Natural killer cell treated with Interleukin-12 subunit alpha and Interleukin-12 subunit beta and Interleukin-15 and Interleukin-18, amount 100 ng/mL, for 72 hours (primary cell): ENCODE measurements at regions not wholly inside any gene's neighbourhood (a gene's known extent, or its start where the extent isn't known, plus 50 kb on each side); places are given as distances from the start of the nearest gene placed in this dataset.
"Not testable (repeated sequence)": the region's sequence is repeated elsewhere in the genome, so short reads cannot be mapped to it uniquely, and the experiment has no call there.

ENCODE experiments used
- ATAC-seq, 2 donors: fragments of 150-1000 bp; cut with Tn5 transposase in 1 of 2; sonication (Bioruptor Pico), chemical (Tn5 transposase) in 1 of 2; 2 replicates each; pipeline ENCODE4 v1.10.0; 2021
- DNase-seq: peaks from one replicate; pipeline ENCODE4 v3.0.0; 2022; ENCODE audit warnings: low spot score
- H3K27ac Mint-ChIP-seq, 2 donors: 1 replicate in 1 of 2; 2 replicates in 1 of 2; pipeline ENCODE4 v1.8.0; 2022; ENCODE audit warnings: mixed read lengths in 2 of 2, mild to moderate bottlenecking in 1 of 2, moderate library complexity in 1 of 2
- H3K27me3 Mint-ChIP-seq, 2 donors: 1 replicate in 1 of 2; 2 replicates in 1 of 2; pipeline ENCODE4 v1.8.0; 2022; ENCODE audit warnings: mixed read lengths in 2 of 2
- H3K36me3 Mint-ChIP-seq: one replicate; pipeline ENCODE4 v1.8.0; 2022; ENCODE audit warnings: mixed read lengths
- H3K4me1 Mint-ChIP-seq, 2 donors: 1 replicate in 1 of 2; 2 replicates in 1 of 2; pipeline ENCODE4 v1.8.0; 2022; ENCODE audit warnings: low read depth in 2 of 2, mixed read lengths in 2 of 2, mild to moderate bottlenecking in 1 of 2
- H3K4me3 Mint-ChIP-seq: one replicate; pipeline ENCODE4 v1.8.0; 2022; ENCODE audit warnings: mixed read lengths
- H3K9me3 Mint-ChIP-seq: 2 replicates; pipeline ENCODE4 v1.8.0; 2022; ENCODE audit warnings: mixed read lengths

- no peak overlapping the region for H3K27ac Mint-ChIP-seq
- H3K9me3 Mint-ChIP-seq, result peaks cover 15% of the 10 kb centered on the region
- H3K4me3 Mint-ChIP-seq, result no peak overlapping the region
- no peaks in the 10 kb centered on the region for H3K36me3 Mint-ChIP-seq
- no peaks in the 10 kb centered on the region for H3K27me3 Mint-ChIP-seq
- no peaks in the 10 kb centered on the region for H3K4me1 Mint-ChIP-seq
- ATAC-seq (no peak), DNase-seq (no peak)
Measured at GRCh38 chr4:97013711-97014110, 1129.6 kb downstream of the STPG2 start.

GRCh38 chr4:97015301-97015700 is 1128.0 kb downstream of the STPG2 start:
- Mint-ChIP-seq H3K4me1 (no peaks in the 10 kb centered on the region), H3K36me3 (no peaks in the 10 kb centered on the region), H3K4me3 (no peak overlapping the region), H3K9me3 (peaks cover 17% of the 10 kb centered on the region), H3K27me3 (no peaks in the 10 kb centered on the region), H3K27ac (no peak overlapping the region)
- DNase-seq (no peak), ATAC-seq (no peak)

- no peak for DNase-seq
- H3K4me1 Mint-ChIP-seq, result no peaks in the 10 kb centered on the region
- H3K27me3 Mint-ChIP-seq, result no peaks in the 10 kb centered on the region
- no peak overlapping the region for H3K4me3 Mint-ChIP-seq
- H3K36me3 Mint-ChIP-seq, result no peaks in the 10 kb centered on the region
- no peak for ATAC-seq
- peaks cover 19% of the 10 kb centered on the region for H3K9me3 Mint-ChIP-seq
- H3K27ac Mint-ChIP-seq, result no peak overlapping the region
Measured at GRCh38 chr4:97016186-97016907, 1126.9 kb downstream of the STPG2 start.

GRCh38 chr4:97027728-97028410 is 1115.4 kb downstream of the STPG2 start:
- Mint-ChIP-seq H3K9me3 (peaks cover 16% of the 10 kb centered on the region), H3K27ac (no peak overlapping the region), H3K36me3 (no peaks in the 10 kb centered on the region), H3K27me3 (no peaks in the 10 kb centered on the region), H3K4me1 (no peaks in the 10 kb centered on the region), H3K4me3 (no peak overlapping the region)
- no peak for DNase-seq
- no peak for ATAC-seq

GRCh38 chr4:97028785-97029184 is 1114.5 kb downstream of the STPG2 start:
- H3K4me3 Mint-ChIP-seq, result no peak overlapping the region
- H3K27ac Mint-ChIP-seq, result no peak overlapping the region
- no peaks in the 10 kb centered on the region for H3K4me1 Mint-ChIP-seq
- H3K36me3 Mint-ChIP-seq, result no peaks in the 10 kb centered on the region
- no peaks in the 10 kb centered on the region for H3K27me3 Mint-ChIP-seq
- peaks cover 9% of the 10 kb centered on the region for H3K9me3 Mint-ChIP-seq
- no peak for ATAC-seq
- no peak for DNase-seq

GRCh38 chr4:97037411-97038145 is 1105.7 kb downstream of the STPG2 start:
- H3K4me1 Mint-ChIP-seq, H3K36me3 Mint-ChIP-seq, H3K27me3 Mint-ChIP-seq, ATAC-seq, H3K9me3 Mint-ChIP-seq, H3K4me3 Mint-ChIP-seq, H3K27ac Mint-ChIP-seq, DNase-seq: not testable (repeated sequence)

GRCh38 chr4:97038146-97038516 is 1105.1 kb downstream of the STPG2 start:
- Mint-ChIP-seq H3K9me3 (peaks cover 3% of the 10 kb centered on the region), H3K27ac (no peak overlapping the region), H3K27me3 (no peaks in the 10 kb centered on the region), H3K36me3 (no peaks in the 10 kb centered on the region), H3K4me3 (no peak overlapping the region), H3K4me1 (no peaks in the 10 kb centered on the region)
- ATAC-seq (no peak), DNase-seq (no peak)

- H3K4me1 Mint-ChIP-seq, result no peaks in the 10 kb centered on the region
- H3K27me3 Mint-ChIP-seq, result no peaks in the 10 kb centered on the region
- no peak for ATAC-seq
Measured at GRCh38 chr4:97072666-97073065, 1070.6 kb downstream of the STPG2 start.

GRCh38 chr4:97073194-97073593 is 1070.1 kb downstream of the STPG2 start:
- Mint-ChIP-seq H3K9me3 (peaks cover 5% of the 10 kb centered on the region), H3K4me1 (no peaks in the 10 kb centered on the region), H3K36me3 (no peaks in the 10 kb centered on the region), H3K27ac (no peak overlapping the region), H3K4me3 (no peak overlapping the region), H3K27me3 (no peaks in the 10 kb centered on the region)
- ATAC-seq (no peak), DNase-seq (no peak)

More at GRCh38 chr4:97072666-97073065, 1070.6 kb downstream of the STPG2 start:
- Mint-ChIP-seq H3K4me3 (no peak overlapping the region), H3K36me3 (no peaks in the 10 kb centered on the region), H3K9me3 (peaks cover 5% of the 10 kb centered on the region), H3K27ac (no peak overlapping the region)
- DNase-seq, result no peak

- DNase-seq (no peak), ATAC-seq (no peak)
- H3K36me3 Mint-ChIP-seq, result no peaks in the 10 kb centered on the region
- H3K4me3 Mint-ChIP-seq, result no peak overlapping the region
- H3K27me3 Mint-ChIP-seq, result no peaks in the 10 kb centered on the region
- H3K27ac Mint-ChIP-seq, result no peak overlapping the region
- no peaks in the 10 kb centered on the region for H3K4me1 Mint-ChIP-seq
- H3K9me3 Mint-ChIP-seq, result peaks cover 5% of the 10 kb centered on the region
Measured at GRCh38 chr4:97074531-97074930, 1068.7 kb downstream of the STPG2 start.

GRCh38 chr4:97081951-97082350 is 1061.3 kb downstream of the STPG2 start:
- Mint-ChIP-seq H3K4me1 (no peaks in the 10 kb centered on the region), H3K9me3 (peaks cover 9% of the 10 kb centered on the region), H3K4me3 (no peak overlapping the region)

GRCh38 chr4:97097036-97097435 is 1046.2 kb downstream of the STPG2 start:
- H3K27me3 Mint-ChIP-seq, H3K27ac Mint-ChIP-seq, DNase-seq, H3K36me3 Mint-ChIP-seq, H3K4me3 Mint-ChIP-seq, H3K4me1 Mint-ChIP-seq, ATAC-seq: not testable (repeated sequence)
- peaks cover 18% of the 10 kb centered on the region for H3K9me3 Mint-ChIP-seq

More at GRCh38 chr4:97081951-97082350, 1061.3 kb downstream of the STPG2 start:
- no peaks in the 10 kb centered on the region for H3K27me3 Mint-ChIP-seq
- ATAC-seq (no peak), DNase-seq (no peak)
- H3K36me3 Mint-ChIP-seq, result peaks cover 6% of the 10 kb centered on the region
- no peak overlapping the region for H3K27ac Mint-ChIP-seq

- H3K36me3 Mint-ChIP-seq, H3K4me3 Mint-ChIP-seq, H3K4me1 Mint-ChIP-seq, DNase-seq, ATAC-seq, H3K27me3 Mint-ChIP-seq, H3K27ac Mint-ChIP-seq: not testable (repeated sequence)
- peaks cover 18% of the 10 kb centered on the region for H3K9me3 Mint-ChIP-seq
Measured at GRCh38 chr4:97101171-97101570, 1042.1 kb downstream of the STPG2 start.

- DNase-seq (no peak), ATAC-seq (no peak)
- peaks cover 10% of the 10 kb centered on the region for H3K9me3 Mint-ChIP-seq
- no peak overlapping the region for H3K4me3 Mint-ChIP-seq
- H3K36me3 Mint-ChIP-seq, result no peaks in the 10 kb centered on the region
- no peaks in the 10 kb centered on the region for H3K27me3 Mint-ChIP-seq
- no peak overlapping the region for H3K27ac Mint-ChIP-seq
- no peaks in the 10 kb centered on the region for H3K4me1 Mint-ChIP-seq
Measured at GRCh38 chr4:97103252-97103651, 1040.0 kb downstream of the STPG2 start.
